Lower leg skin (tissue), 3 donors: ENCODE measurements at regions not wholly inside any gene's neighbourhood (a gene's known extent, or its start where the extent isn't known, plus 50 kb on each side); places are given as distances from the start of the nearest gene placed in this dataset.

ENCODE experiments used
- CTCF ChIP-seq, 3 donors: fragments of 450-650 bp; IDR thresholded peaks; one replicate each; pipeline ENCODE4 v1.5.1; 2016; ENCODE audit warnings: antibody characterized with exemption in 3 of 3, mild to moderate bottlenecking in 3 of 3, moderate library complexity in 2 of 3
- POLR2A ChIP-seq, 2 donors: fragments of 450-650 bp; IDR thresholded peaks; one replicate each; pipeline ENCODE4 v1.6.1; 2016 to 2017; ENCODE audit warnings: antibody characterized with exemption in 2 of 2, mild to moderate bottlenecking in 1 of 2, moderate library complexity in 1 of 2

DNA sequence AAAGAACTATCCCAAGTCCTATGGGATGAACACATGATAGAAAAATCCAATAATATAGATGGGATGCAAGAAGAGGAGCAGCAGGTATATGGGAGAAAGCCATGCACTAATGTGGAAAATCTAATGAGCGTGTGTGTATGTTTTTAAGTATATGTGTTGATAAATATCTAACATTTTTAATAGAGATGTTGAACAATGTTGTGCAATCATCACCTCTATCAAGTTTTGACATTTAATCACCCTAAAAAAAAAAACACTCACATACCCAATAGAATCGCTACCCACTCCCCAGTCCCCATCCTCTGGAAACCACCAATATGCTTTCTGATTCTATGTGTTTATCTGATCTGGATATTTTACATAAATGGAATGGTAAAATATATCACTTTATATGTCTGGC, 983.7 kb downstream of the SUCLG1 start:
- no peak for TF ChIP-seq CTCF (IDR thresholded peaks at IDR 0.05)
- TF ChIP-seq POLR2A (IDR thresholded peaks at IDR 0.05): no peak
